CD14-positive monocyte (primary cell): ENCODE measurements at regions not wholly inside any gene's neighbourhood (a gene's known extent, or its start where the extent isn't known, plus 50 kb on each side); places are given as distances from the start of the nearest gene placed in this dataset.

Experiments
- DNase-seq, 3 donors: peaks; one replicate each; pipeline ENCODE4 v3.0.0-alpha.2; 2011 to 2022
- H2AFZ ChIP-seq: 2 replicates; pipeline ENCODE4 v1.6.0; 2012; ENCODE audit warnings: mild to moderate bottlenecking, low read depth, low read length, inconsistent platforms; ENCODE audit not compliant: insufficient read depth, poor library complexity, severe bottlenecking
- H3K27ac ChIP-seq, 2 donors: 1 replicate in 1 of 2; 2 replicates in 1 of 2; pipeline ENCODE4 v1.5.1; 2012 to 2013; ENCODE audit warnings: low read length in 2 of 2, control low read depth in 1 of 2, inconsistent platforms in 1 of 2, low read depth in 1 of 2, mild to moderate bottlenecking in 1 of 2
- H3K27me3 ChIP-seq, 2 donors: one replicate each; pipeline versions ENCODE4 v1.6.0 to v1.6.1; 2011 to 2013; ENCODE audit warnings: low read length in 2 of 2; ENCODE audit not compliant: control insufficient read depth in 2 of 2, insufficient read depth in 2 of 2
- H3K36me3 ChIP-seq, 2 donors: replicated peaks in 1 of 2; 1 replicate in 1 of 2; 2 replicates in 1 of 2; pipeline versions ENCODE4 v1.5.1 to v1.6.1; 2012 to 2013; ENCODE audit warnings: low read length in 2 of 2, control low read depth in 1 of 2, inconsistent platforms in 1 of 2, mild to moderate bottlenecking in 1 of 2; ENCODE audit not compliant: insufficient read depth in 2 of 2, control insufficient read depth in 1 of 2
- H3K4me1 ChIP-seq, 2 donors: 1 replicate in 1 of 2; 2 replicates in 1 of 2; pipeline versions ENCODE4 v1.5.1 to v1.6.1; 2012 to 2013; ENCODE audit warnings: low read length in 2 of 2, control low read depth in 1 of 2, inconsistent platforms in 1 of 2, mild to moderate bottlenecking in 1 of 2, moderate library complexity in 1 of 2; ENCODE audit not compliant: insufficient read depth in 2 of 2, control insufficient read depth in 1 of 2
- H3K4me2 ChIP-seq: replicated peaks from 2 replicates; pipeline ENCODE3; 2012; ENCODE audit warnings: low read length, moderate library complexity, mild to moderate bottlenecking; ENCODE audit not compliant: poor library complexity, severe bottlenecking; ENCODE audit errors: extremely low read depth
- H3K4me3 ChIP-seq, 3 experiments: fragments of 200-600 bp in 1 of 3; sonication (generic) in 1 of 3; replicated peaks in 1 of 3; 1 replicate in 2 of 3; 2 replicates in 1 of 3; pipeline ENCODE4 v1.5.1; 2011 to 2013; ENCODE audit warnings: low read length in 3 of 3, mild to moderate bottlenecking in 3 of 3, control low read depth in 2 of 3, low read depth in 2 of 3, inconsistent platforms in 1 of 3, moderate library complexity in 1 of 3
- H3K79me2 ChIP-seq: 2 replicates; pipeline ENCODE4 v1.6.0; 2012; ENCODE audit warnings: mild to moderate bottlenecking, control low read depth, inconsistent platforms, low read length, moderate library complexity; ENCODE audit not compliant: insufficient read depth
- H3K9ac ChIP-seq: 2 replicates; pipeline ENCODE4 v1.6.0; 2017; ENCODE audit warnings: low read length, mild to moderate bottlenecking; ENCODE audit not compliant: insufficient read depth, poor library complexity, severe bottlenecking
- H3K9me3 ChIP-seq, 2 donors: replicated peaks in 1 of 2; 1 replicate in 1 of 2; 2 replicates in 1 of 2; pipeline versions ENCODE4 v1.5.1 to v1.6.1; 2012 to 2013; ENCODE audit warnings: low read length in 2 of 2, control low read depth in 1 of 2; ENCODE audit not compliant: control insufficient read depth in 1 of 2, insufficient read depth in 1 of 2
- H4K20me1 ChIP-seq: 2 replicates; pipeline ENCODE4 v1.6.0; 2012; ENCODE audit warnings: mild to moderate bottlenecking, low read length, control low read depth, moderate library complexity; ENCODE audit not compliant: insufficient read depth
- H3K27ac Mint-ChIP-seq, 7 donors: one replicate each; pipeline ENCODE4 v1.8.0; 2020; ENCODE audit warnings: mild to moderate bottlenecking in 7 of 7, mixed read lengths in 7 of 7, moderate library complexity in 6 of 7, inconsistent platforms in 2 of 7
- H3K27me3 Mint-ChIP-seq, 3 donors: one replicate each; pipeline ENCODE4 v1.8.0; 2021 to 2022; ENCODE audit warnings: low read depth in 3 of 3, mild to moderate bottlenecking in 3 of 3, mixed read lengths in 3 of 3, moderate library complexity in 3 of 3, inconsistent platforms in 1 of 3
- H3K36me3 Mint-ChIP-seq, 2 donors: one replicate each; pipeline ENCODE4 v1.8.0; 2020; ENCODE audit warnings: mixed read lengths in 2 of 2, inconsistent platforms in 1 of 2, mild to moderate bottlenecking in 1 of 2
- H3K4me1 Mint-ChIP-seq: one replicate; pipeline ENCODE4 v1.8.0; 2020; ENCODE audit warnings: mild to moderate bottlenecking, mixed read lengths
- H3K4me3 Mint-ChIP-seq, 2 donors: one replicate each; pipeline ENCODE4 v1.8.0; 2020; ENCODE audit warnings: mild to moderate bottlenecking in 2 of 2, mixed read lengths in 2 of 2, moderate library complexity in 1 of 2
- H3K9me3 Mint-ChIP-seq, 7 donors: one replicate each; pipeline ENCODE4 v1.8.0; 2020 to 2022; ENCODE audit warnings: mixed read lengths in 7 of 7, mild to moderate bottlenecking in 6 of 7, moderate library complexity in 6 of 7, inconsistent platforms in 2 of 7
- WGBS: methylation state at CpG from one replicate; pipeline ENCODE4 v1.1.5; 2013; ENCODE audit warnings: missing lambda C conversion rate; ENCODE audit not compliant: insufficient coverage; 5-methylcytosine and 5-hydroxymethylcytosine counted together
- intact Hi-C, 2 donors: fragments of 100-400 bp; cut with micrococcal nuclease; formaldehyde crosslinking; loops; one replicate each; pipeline versions ENCODE4 v1.15.0 to v1.15.1; 2023
- TF ChIP-seq, protein P1 (sequence below): fragments of 200-600 bp; IDR thresholded peaks from one replicate; pipeline ENCODE4 v1.8.0; 2022; ENCODE audit warnings: antibody characterized with exemption, mild to moderate bottlenecking

DNA sequence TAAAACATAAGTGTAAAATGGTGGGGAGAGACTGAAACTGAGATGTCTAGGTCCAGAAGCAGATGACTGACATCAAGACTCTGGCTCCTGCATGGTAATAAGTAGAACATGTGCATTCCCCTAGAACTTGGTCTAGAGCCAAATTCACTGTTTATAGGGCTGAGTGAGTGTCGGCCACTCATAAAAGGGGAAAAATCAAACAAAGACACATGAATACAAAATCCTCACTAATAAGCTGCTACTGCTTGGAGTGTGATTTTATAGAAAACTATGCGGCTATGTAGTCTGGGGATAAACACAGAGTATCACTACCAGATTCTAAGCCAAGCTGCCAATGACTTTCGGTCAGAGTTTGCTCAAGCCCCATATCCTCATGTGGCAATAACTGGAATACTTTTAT is 1080.8 kb upstream of the DDX18 start:
- TF ChIP-seq, protein P1, sequence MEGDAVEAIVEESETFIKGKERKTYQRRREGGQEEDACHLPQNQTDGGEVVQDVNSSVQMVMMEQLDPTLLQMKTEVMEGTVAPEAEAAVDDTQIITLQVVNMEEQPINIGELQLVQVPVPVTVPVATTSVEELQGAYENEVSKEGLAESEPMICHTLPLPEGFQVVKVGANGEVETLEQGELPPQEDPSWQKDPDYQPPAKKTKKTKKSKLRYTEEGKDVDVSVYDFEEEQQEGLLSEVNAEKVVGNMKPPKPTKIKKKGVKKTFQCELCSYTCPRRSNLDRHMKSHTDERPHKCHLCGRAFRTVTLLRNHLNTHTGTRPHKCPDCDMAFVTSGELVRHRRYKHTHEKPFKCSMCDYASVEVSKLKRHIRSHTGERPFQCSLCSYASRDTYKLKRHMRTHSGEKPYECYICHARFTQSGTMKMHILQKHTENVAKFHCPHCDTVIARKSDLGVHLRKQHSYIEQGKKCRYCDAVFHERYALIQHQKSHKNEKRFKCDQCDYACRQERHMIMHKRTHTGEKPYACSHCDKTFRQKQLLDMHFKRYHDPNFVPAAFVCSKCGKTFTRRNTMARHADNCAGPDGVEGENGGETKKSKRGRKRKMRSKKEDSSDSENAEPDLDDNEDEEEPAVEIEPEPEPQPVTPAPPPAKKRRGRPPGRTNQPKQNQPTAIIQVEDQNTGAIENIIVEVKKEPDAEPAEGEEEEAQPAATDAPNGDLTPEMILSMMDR = no peak
- peaks cover 0 to 1% (median 0%) of the 10 kb centered on the region in 7 donors for H3K9me3 Mint-ChIP-seq
- H3K27ac Mint-ChIP-seq = no peak overlapping the region
- no peaks in the 10 kb centered on the region for H3K36me3 ChIP-seq
- no peaks in the 10 kb centered on the region for H3K27me3 ChIP-seq
- H3K4me1 ChIP-seq = no peaks in the 10 kb centered on the region
- intact Hi-C loops = no loop called here
- H3K4me2 ChIP-seq = no peak overlapping the region
- H3K36me3 Mint-ChIP-seq = no peaks in the 10 kb centered on the region
- DNase-seq = no peak
- H3K4me3 Mint-ChIP-seq = no peak overlapping the region
- no peaks in the 10 kb centered on the region for H3K4me1 Mint-ChIP-seq
- no peak overlapping the region for H3K4me3 ChIP-seq
- H3K9me3 ChIP-seq = no peaks in the 10 kb centered on the region
- no peak overlapping the region for H3K27ac ChIP-seq
- no peaks in the 10 kb centered on the region for H4K20me1 ChIP-seq
- H3K79me2 ChIP-seq = no peaks in the 10 kb centered on the region
- WGBS = no CpG with 5 or more reads among the region's 3 CpGs
- no peak overlapping the region for H2AFZ ChIP-seq
- no peak overlapping the region for H3K9ac ChIP-seq
- H3K27me3 Mint-ChIP-seq = no peaks in the 10 kb centered on the region

DNA sequence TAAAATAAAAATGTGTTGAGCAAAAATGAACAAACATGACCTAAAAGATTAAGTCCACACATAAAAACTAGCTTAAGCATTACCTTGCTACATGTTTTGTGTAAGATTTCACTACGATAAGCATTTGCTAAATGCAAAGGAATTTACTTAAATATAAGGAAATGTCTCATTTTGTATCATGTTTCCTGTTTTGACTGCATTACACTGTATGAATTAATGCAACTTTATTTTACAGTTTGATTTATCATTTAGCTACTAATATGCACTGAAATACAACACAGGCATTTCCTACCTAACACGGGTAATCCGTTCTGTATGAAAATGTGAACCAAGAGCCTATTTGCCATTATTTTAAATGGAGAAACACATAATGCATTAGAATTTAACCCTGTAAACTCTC is 1076.5 kb upstream of the DDX18 start:
- no peak overlapping the region for H2AFZ ChIP-seq
- H3K27me3 Mint-ChIP-seq = no peaks in the 10 kb centered on the region
- H3K36me3 Mint-ChIP-seq = no peaks in the 10 kb centered on the region
- no peak overlapping the region for H3K27ac Mint-ChIP-seq
- H3K4me1 ChIP-seq = no peaks in the 10 kb centered on the region
- peaks cover 0 to 2% (median 0%) of the 10 kb centered on the region in 7 donors for H3K9me3 Mint-ChIP-seq
- H3K4me3 Mint-ChIP-seq = no peak overlapping the region
- TF ChIP-seq, protein P1 = no peak
- no peaks in the 10 kb centered on the region for H3K27me3 ChIP-seq
- H3K9ac ChIP-seq = no peak overlapping the region
- no peaks in the 10 kb centered on the region for H3K4me1 Mint-ChIP-seq
- no peaks in the 10 kb centered on the region for H4K20me1 ChIP-seq
- H3K79me2 ChIP-seq = no peaks in the 10 kb centered on the region
- H3K4me3 ChIP-seq = no peak overlapping the region
- intact Hi-C loops = no loop called here
- no peak overlapping the region for H3K4me2 ChIP-seq
- no peaks in the 10 kb centered on the region for H3K9me3 ChIP-seq
- H3K27ac ChIP-seq = no peak overlapping the region
- no peaks in the 10 kb centered on the region for H3K36me3 ChIP-seq
- WGBS = no CpG with 5 or more reads among the region's 3 CpGs
- DNase-seq = no peak
